ENCODE measurements at regions not wholly inside any gene's neighbourhood (a gene's known extent, or its start where the extent isn't known, plus 50 kb on each side); places are given as distances from the start of the nearest gene placed in this dataset.
A peak's percentile ranks its signal among the peaks of the same experiment; 100 is the strongest.

GRCh38 chr7:94810496-94810895 lies 96.9 kb upstream of the PPP1R9A start:
- no peak overlapping the region for H3K27ac ChIP-seq (ENCODE audit: low read depth, low read length)
- Mint-ChIP-seq H3K27me3 (ENCODE audit: low read depth, unreplicated experiment) (no peaks in the 10 kb centered on the region), H3K36me3 (ENCODE audit: low read depth, unreplicated experiment) (no peaks in the 10 kb centered on the region), H3K4me1 (ENCODE audit: low read depth, unreplicated experiment) (peaks cover 4% of the 10 kb centered on the region), H3K9me3 (ENCODE audit: unreplicated experiment) (peaks cover 4% of the 10 kb centered on the region), H3K27ac (ENCODE audit: unreplicated experiment) (no peak overlapping the region), H3K4me3 (ENCODE audit: unreplicated experiment) (no peak overlapping the region)
- no peaks in the 10 kb centered on the region for H3K36me3 ChIP-seq (ENCODE audit: insufficient read depth, low read length)
- DNase-seq (ENCODE audit: low read depth) (peak; percentile 36), FAIRE-seq (no peak)
- TF ChIP-seq CTCF (IDR thresholded peaks at IDR 0.05; ENCODE audit: insufficient read depth, low read depth, low read length) (no peak), EZH2 (IDR thresholded peaks at IDR 0.05; ENCODE audit: insufficient read depth, low read length) (no peak)
- no peak overlapping the region for H2AFZ ChIP-seq (ENCODE audit: low read depth, low read length)
- H3K4me1 ChIP-seq (ENCODE audit: insufficient read depth, low read length) = no peaks in the 10 kb centered on the region
- no peaks in the 10 kb centered on the region for H4K20me1 ChIP-seq (ENCODE audit: insufficient read depth, low read length)
- H3K27me3 ChIP-seq (ENCODE audit: insufficient read depth, low read length) = no peaks in the 10 kb centered on the region
- H3K9ac ChIP-seq (ENCODE audit: low read length) = no peak overlapping the region
- H3K79me2 ChIP-seq (ENCODE audit: insufficient read depth, low read length) = no peaks in the 10 kb centered on the region
- no peaks in the 10 kb centered on the region for H3K9me3 ChIP-seq (ENCODE audit: insufficient read depth, low read depth, low read length)
- no peak overlapping the region for H3K4me3 ChIP-seq (ENCODE audit: insufficient read depth, low read depth, low read length)
- H3K4me2 ChIP-seq (ENCODE audit: low read length) = no peak overlapping the region

GRCh38 chr7:94813917-94814316 lies 93.5 kb upstream of the PPP1R9A start:
- Histone ChIP-seq H3K4me2 (ENCODE audit: low read length) (no peak overlapping the region), H3K9me3 (ENCODE audit: insufficient read depth, low read depth, low read length) (no peaks in the 10 kb centered on the region), H3K27ac (ENCODE audit: low read depth, low read length) (no peak overlapping the region), H3K9ac (ENCODE audit: low read length) (no peak overlapping the region), H3K79me2 (ENCODE audit: insufficient read depth, low read length) (no peaks in the 10 kb centered on the region), H3K27me3 (ENCODE audit: insufficient read depth, low read length) (no peaks in the 10 kb centered on the region), H3K4me1 (ENCODE audit: insufficient read depth, low read length) (no peaks in the 10 kb centered on the region), H4K20me1 (ENCODE audit: insufficient read depth, low read length) (no peaks in the 10 kb centered on the region), H3K4me3 (ENCODE audit: insufficient read depth, low read depth, low read length) (no peak overlapping the region), H3K36me3 (ENCODE audit: insufficient read depth, low read length) (no peaks in the 10 kb centered on the region), H2AFZ (ENCODE audit: low read depth, low read length) (no peak overlapping the region)
- Mint-ChIP-seq H3K9me3 (ENCODE audit: unreplicated experiment) (peaks cover 14% of the 10 kb centered on the region), H3K27me3 (ENCODE audit: low read depth, unreplicated experiment) (no peaks in the 10 kb centered on the region), H3K27ac (ENCODE audit: unreplicated experiment) (no peak overlapping the region), H3K36me3 (ENCODE audit: low read depth, unreplicated experiment) (no peaks in the 10 kb centered on the region), H3K4me3 (ENCODE audit: unreplicated experiment) (no peak overlapping the region), H3K4me1 (ENCODE audit: low read depth, unreplicated experiment) (peaks cover 4% of the 10 kb centered on the region)
- TF ChIP-seq CTCF (IDR thresholded peaks at IDR 0.05; ENCODE audit: insufficient read depth, low read depth, low read length) (no peak), EZH2 (IDR thresholded peaks at IDR 0.05; ENCODE audit: insufficient read depth, low read length) (no peak)
- FAIRE-seq (no peak), DNase-seq (ENCODE audit: low read depth) (no peak)

- H3K4me1 Mint-ChIP-seq (ENCODE audit: low read depth, unreplicated experiment) = peaks cover 6% of the 10 kb centered on the region
- Histone ChIP-seq H3K4me1 (ENCODE audit: insufficient read depth, low read length) (no peaks in the 10 kb centered on the region), H3K9ac (ENCODE audit: low read length) (no peak overlapping the region), H3K27ac (ENCODE audit: low read depth, low read length) (no peak overlapping the region), H2AFZ (ENCODE audit: low read depth, low read length) (peak overlapping the region; percentile 31), H3K4me3 (ENCODE audit: insufficient read depth, low read depth, low read length) (no peak overlapping the region), H4K20me1 (ENCODE audit: insufficient read depth, low read length) (no peaks in the 10 kb centered on the region), H3K4me2 (ENCODE audit: low read length) (no peak overlapping the region), H3K9me3 (ENCODE audit: insufficient read depth, low read depth, low read length) (no peaks in the 10 kb centered on the region), H3K27me3 (ENCODE audit: insufficient read depth, low read length) (no peaks in the 10 kb centered on the region), H3K36me3 (ENCODE audit: insufficient read depth, low read length) (no peaks in the 10 kb centered on the region), H3K79me2 (ENCODE audit: insufficient read depth, low read length) (no peaks in the 10 kb centered on the region)
- peaks cover 11% of the 10 kb centered on the region for H3K9me3 Mint-ChIP-seq (ENCODE audit: unreplicated experiment)
- H3K27me3 Mint-ChIP-seq (ENCODE audit: low read depth, unreplicated experiment) = no peaks in the 10 kb centered on the region
- FAIRE-seq (no peak), DNase-seq (ENCODE audit: low read depth) (peak; percentile 69)
- no peaks in the 10 kb centered on the region for H3K36me3 Mint-ChIP-seq (ENCODE audit: low read depth, unreplicated experiment)
- H3K4me3 Mint-ChIP-seq (ENCODE audit: unreplicated experiment) = no peak overlapping the region
- no peak for TF ChIP-seq CTCF (IDR thresholded peaks at IDR 0.05; ENCODE audit: insufficient read depth, low read depth, low read length)
- peak overlapping the region; percentile 95 for H3K27ac Mint-ChIP-seq (ENCODE audit: unreplicated experiment)
Observed at GRCh38 chr7:94823947-94824346, 83.4 kb upstream of the PPP1R9A start.

All from astrocyte (in vitro differentiated cells and primary cell).